Nephron progenitor cell (in vitro differentiated cells): ENCODE measurements at regions not wholly inside any gene's neighbourhood (a gene's known extent, or its start where the extent isn't known, plus 50 kb on each side); places are given as distances from the start of the nearest gene placed in this dataset.

ENCODE experiments used
- DNase-seq: peaks from one replicate; pipeline ENCODE4 v3.0.0; 2021
- H3K27ac Mint-ChIP-seq: 2 replicates; pipeline ENCODE4 v1.8.0; 2021; ENCODE audit warnings: mild to moderate bottlenecking, moderate library complexity, mixed read lengths
- H3K27me3 Mint-ChIP-seq: 2 replicates; pipeline ENCODE4 v1.8.0; 2021; ENCODE audit warnings: mild to moderate bottlenecking, low read depth, mixed read lengths; ENCODE audit not compliant: poor library complexity
- H3K36me3 Mint-ChIP-seq: 2 replicates; pipeline ENCODE4 v1.8.0; 2021; ENCODE audit warnings: low read depth, mixed read lengths
- H3K4me1 Mint-ChIP-seq: 2 replicates; pipeline ENCODE4 v1.8.0; 2021; ENCODE audit warnings: mixed read lengths
- H3K4me3 Mint-ChIP-seq: 2 replicates; pipeline ENCODE4 v1.8.0; 2021; ENCODE audit warnings: mild to moderate bottlenecking, moderate library complexity, mixed read lengths
- H3K9me3 Mint-ChIP-seq: 2 replicates; pipeline ENCODE4 v1.8.0; 2021; ENCODE audit warnings: mild to moderate bottlenecking, moderate library complexity, mixed read lengths
- TF ChIP-seq, protein P1 (sequence below): fragments of 200-600 bp; sonication (generic); IDR thresholded peaks from 2 replicates; pipeline ENCODE4 v1.5.0; 2021; ENCODE audit warnings: antibody characterized with exemption

GRCh38 chr6:170108456-170108855, 182.4 kb downstream of the DLL1 start:
- peaks cover 12% of the 10 kb centered on the region for H3K4me1 Mint-ChIP-seq
- no peak overlapping the region for H3K27ac Mint-ChIP-seq
- no peak overlapping the region for H3K4me3 Mint-ChIP-seq
- H3K36me3 Mint-ChIP-seq, result no peaks in the 10 kb centered on the region
- no peak for DNase-seq
- H3K9me3 Mint-ChIP-seq, result peaks cover 5% of the 10 kb centered on the region
- H3K27me3 Mint-ChIP-seq, result peaks cover 6% of the 10 kb centered on the region
- TF ChIP-seq, protein P1, sequence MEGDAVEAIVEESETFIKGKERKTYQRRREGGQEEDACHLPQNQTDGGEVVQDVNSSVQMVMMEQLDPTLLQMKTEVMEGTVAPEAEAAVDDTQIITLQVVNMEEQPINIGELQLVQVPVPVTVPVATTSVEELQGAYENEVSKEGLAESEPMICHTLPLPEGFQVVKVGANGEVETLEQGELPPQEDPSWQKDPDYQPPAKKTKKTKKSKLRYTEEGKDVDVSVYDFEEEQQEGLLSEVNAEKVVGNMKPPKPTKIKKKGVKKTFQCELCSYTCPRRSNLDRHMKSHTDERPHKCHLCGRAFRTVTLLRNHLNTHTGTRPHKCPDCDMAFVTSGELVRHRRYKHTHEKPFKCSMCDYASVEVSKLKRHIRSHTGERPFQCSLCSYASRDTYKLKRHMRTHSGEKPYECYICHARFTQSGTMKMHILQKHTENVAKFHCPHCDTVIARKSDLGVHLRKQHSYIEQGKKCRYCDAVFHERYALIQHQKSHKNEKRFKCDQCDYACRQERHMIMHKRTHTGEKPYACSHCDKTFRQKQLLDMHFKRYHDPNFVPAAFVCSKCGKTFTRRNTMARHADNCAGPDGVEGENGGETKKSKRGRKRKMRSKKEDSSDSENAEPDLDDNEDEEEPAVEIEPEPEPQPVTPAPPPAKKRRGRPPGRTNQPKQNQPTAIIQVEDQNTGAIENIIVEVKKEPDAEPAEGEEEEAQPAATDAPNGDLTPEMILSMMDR, result no peak

DNA sequence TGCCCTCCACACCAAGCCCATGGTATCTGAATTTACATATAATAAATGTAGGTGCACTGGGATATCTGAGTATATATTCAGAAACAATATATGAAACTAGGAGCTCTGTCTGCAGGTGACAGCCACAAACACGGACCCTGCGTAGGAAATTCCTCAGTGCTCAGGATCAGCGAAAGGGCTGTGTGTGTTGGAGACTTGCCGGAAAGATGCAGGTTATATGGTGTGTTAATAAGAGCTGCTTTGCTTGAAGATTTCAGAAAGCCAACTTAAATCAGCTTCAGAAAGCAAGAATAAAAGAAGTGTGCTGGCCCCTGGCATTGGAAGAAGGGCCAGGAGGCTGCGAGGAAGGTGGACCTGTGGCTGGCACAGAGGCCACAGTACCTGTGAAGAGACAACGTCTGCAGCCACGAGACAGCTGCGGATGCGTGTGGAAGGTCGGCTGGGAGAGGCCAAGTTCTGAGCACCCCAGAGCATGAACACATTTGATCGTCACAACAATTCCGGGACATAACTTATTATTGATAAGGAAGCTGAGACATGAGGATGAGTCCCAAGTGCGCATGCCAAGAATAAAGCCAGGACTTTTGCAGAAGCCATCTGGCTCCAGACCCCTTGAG, 183.2 kb downstream of the DLL1 start:
- TF ChIP-seq, protein P1, result no peak
- H3K4me3 Mint-ChIP-seq, result no peak overlapping the region
- H3K4me1 Mint-ChIP-seq, result peaks cover 12% of the 10 kb centered on the region
- no peaks in the 10 kb centered on the region for H3K36me3 Mint-ChIP-seq
- H3K9me3 Mint-ChIP-seq, result peaks cover 5% of the 10 kb centered on the region
- H3K27ac Mint-ChIP-seq, result no peak overlapping the region
- peaks cover 6% of the 10 kb centered on the region for H3K27me3 Mint-ChIP-seq
- no peak for DNase-seq

GRCh38 chr6:170106906-170107525, 183.9 kb downstream of the DLL1 start:
- H3K27me3 Mint-ChIP-seq, result peaks cover 5% of the 10 kb centered on the region

GRCh38 chr6:170102582-170103481, 188.0 kb downstream of the DLL1 start:
- TF ChIP-seq, protein P1, result no peak
- peaks cover 21% of the 10 kb centered on the region for H3K9me3 Mint-ChIP-seq
- no peak overlapping the region for H3K27ac Mint-ChIP-seq
- peaks cover 4% of the 10 kb centered on the region for H3K36me3 Mint-ChIP-seq
- H3K27me3 Mint-ChIP-seq, result peaks cover 4% of the 10 kb centered on the region
- no peak for DNase-seq
- no peak overlapping the region for H3K4me3 Mint-ChIP-seq
- peaks cover 31% of the 10 kb centered on the region for H3K4me1 Mint-ChIP-seq

More at GRCh38 chr6:170106906-170107525, 183.9 kb downstream of the DLL1 start:
- no peak for DNase-seq
- Mint-ChIP-seq H3K27ac (no peak overlapping the region), H3K9me3 (peaks cover 5% of the 10 kb centered on the region), H3K4me3 (no peak overlapping the region), H3K4me1 (peaks cover 16% of the 10 kb centered on the region), H3K36me3 (no peaks in the 10 kb centered on the region)
- TF ChIP-seq, protein P1, result no peak

DNA sequence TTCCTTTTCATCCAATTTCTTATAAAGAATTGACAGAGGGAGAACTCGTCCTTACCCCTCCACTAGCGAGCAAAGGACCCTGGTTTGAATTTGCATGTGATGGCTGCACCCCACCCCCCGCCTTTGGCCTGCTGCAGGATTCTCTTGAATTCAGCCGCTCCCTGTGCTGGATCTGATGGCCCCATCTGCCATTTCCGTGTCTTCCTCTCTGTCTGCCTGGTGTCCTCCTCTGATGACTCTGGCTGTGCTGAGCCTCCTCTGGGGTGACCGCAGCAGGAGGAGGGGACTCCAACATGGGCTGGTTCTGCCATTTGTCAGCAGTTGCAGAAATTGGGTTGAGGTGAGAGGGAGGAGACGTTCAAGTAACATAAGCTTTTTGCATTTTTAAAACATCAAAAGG, 188.8 kb downstream of the DLL1 start:
- Mint-ChIP-seq H3K4me1 (peaks cover 39% of the 10 kb centered on the region), H3K9me3 (peaks cover 21% of the 10 kb centered on the region), H3K36me3 (peaks cover 4% of the 10 kb centered on the region), H3K27ac (no peak overlapping the region), H3K4me3 (no peak overlapping the region), H3K27me3 (peaks cover 4% of the 10 kb centered on the region)
- no peak for DNase-seq
- TF ChIP-seq, protein P1, result no peak
